Keratinocyte (primary cell): ENCODE measurements at regions not wholly inside any gene's neighbourhood (a gene's known extent, or its start where the extent isn't known, plus 50 kb on each side); places are given as distances from the start of the nearest gene placed in this dataset.

Experiments
- EZH2 ChIP-seq: IDR thresholded peaks from one replicate; pipeline ENCODE4 v1.6.1; 2012; ENCODE audit warnings: inconsistent platforms, mild to moderate bottlenecking, low read length, moderate library complexity
- TF ChIP-seq, protein P1 (sequence below), 3 experiments: IDR thresholded peaks in 1 of 3; conservative IDR thresholded peaks in 1 of 3; optimal IDR thresholded peaks in 1 of 3; 2 replicates in 2 of 3; 3 replicates in 1 of 3; pipeline versions ENCODE3 to v1.5.1; 2011; ENCODE audit warnings: low read length in 3 of 3, mild to moderate bottlenecking in 3 of 3, moderate library complexity in 2 of 3, control low read depth in 1 of 3, inconsistent platforms in 1 of 3; ENCODE audit not compliant: insufficient read depth in 2 of 3; ENCODE audit errors: extremely low read depth in 1 of 3

- TF ChIP-seq EZH2: no peak
- TF ChIP-seq, protein P1, sequence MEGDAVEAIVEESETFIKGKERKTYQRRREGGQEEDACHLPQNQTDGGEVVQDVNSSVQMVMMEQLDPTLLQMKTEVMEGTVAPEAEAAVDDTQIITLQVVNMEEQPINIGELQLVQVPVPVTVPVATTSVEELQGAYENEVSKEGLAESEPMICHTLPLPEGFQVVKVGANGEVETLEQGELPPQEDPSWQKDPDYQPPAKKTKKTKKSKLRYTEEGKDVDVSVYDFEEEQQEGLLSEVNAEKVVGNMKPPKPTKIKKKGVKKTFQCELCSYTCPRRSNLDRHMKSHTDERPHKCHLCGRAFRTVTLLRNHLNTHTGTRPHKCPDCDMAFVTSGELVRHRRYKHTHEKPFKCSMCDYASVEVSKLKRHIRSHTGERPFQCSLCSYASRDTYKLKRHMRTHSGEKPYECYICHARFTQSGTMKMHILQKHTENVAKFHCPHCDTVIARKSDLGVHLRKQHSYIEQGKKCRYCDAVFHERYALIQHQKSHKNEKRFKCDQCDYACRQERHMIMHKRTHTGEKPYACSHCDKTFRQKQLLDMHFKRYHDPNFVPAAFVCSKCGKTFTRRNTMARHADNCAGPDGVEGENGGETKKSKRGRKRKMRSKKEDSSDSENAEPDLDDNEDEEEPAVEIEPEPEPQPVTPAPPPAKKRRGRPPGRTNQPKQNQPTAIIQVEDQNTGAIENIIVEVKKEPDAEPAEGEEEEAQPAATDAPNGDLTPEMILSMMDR (optimal IDR thresholded peaks at IDR 0.05 in 1 of 3, IDR thresholded peaks at IDR 0.05 in 1 of 3, conservative IDR thresholded peaks at IDR 0.05 in 1 of 3; ENCODE audit: extremely low read depth in 1 of 3, insufficient read depth in 2 of 3, low read length in 3 of 3): no peak
Observed at GRCh38 chrX:113982766-113983165, 601.1 kb upstream of the HTR2C start.
